Progenitor cell of endocrine pancreas (in vitro differentiated cells): ENCODE measurements at regions not wholly inside any gene's neighbourhood (a gene's known extent, or its start where the extent isn't known, plus 50 kb on each side); places are given as distances from the start of the nearest gene placed in this dataset.

Source experiments
- DNase-seq: peaks from one replicate; pipeline ENCODE4 v3.0.0; 2021; ENCODE audit warnings: low spot score; ENCODE audit not compliant: unreplicated experiment
- H3K27ac Mint-ChIP-seq: 2 replicates; pipeline ENCODE4 v1.8.0; 2021; ENCODE audit warnings: mild to moderate bottlenecking, moderate library complexity, mixed read lengths
- H3K27me3 Mint-ChIP-seq: 2 replicates; pipeline ENCODE4 v1.8.0; 2021; ENCODE audit warnings: mixed read lengths
- H3K36me3 Mint-ChIP-seq: 2 replicates; pipeline ENCODE4 v1.8.0; 2022; ENCODE audit warnings: mixed read lengths; ENCODE audit not compliant: insufficient read depth
- H3K4me1 Mint-ChIP-seq: 2 replicates; pipeline ENCODE4 v1.8.0; 2021; ENCODE audit warnings: low read depth, mixed read lengths
- H3K4me3 Mint-ChIP-seq: 2 replicates; pipeline ENCODE4 v1.8.0; 2021; ENCODE audit warnings: low read depth, mild to moderate bottlenecking, moderate library complexity, mixed read lengths
- H3K9me3 Mint-ChIP-seq: 2 replicates; pipeline ENCODE4 v1.8.0; 2021; ENCODE audit warnings: low read depth, mixed read lengths
- TF ChIP-seq, protein P1 (sequence below): fragments of 200-600 bp; sonication (generic); IDR thresholded peaks from one replicate; pipeline ENCODE4 v1.5.0; 2021; ENCODE audit warnings: antibody characterized with exemption, mild to moderate bottlenecking; ENCODE audit not compliant: unreplicated experiment

GRCh38 chr2:82412021-82412420, 2047.1 kb downstream of the SUCLG1 start:
- Mint-ChIP-seq H3K9me3 (peaks cover 3% of the 10 kb centered on the region), H3K27ac (no peak overlapping the region), H3K27me3 (no peaks in the 10 kb centered on the region), H3K4me3 (no peak overlapping the region), H3K4me1 (no peaks in the 10 kb centered on the region), H3K36me3 (no peaks in the 10 kb centered on the region)
- DNase-seq: no peak
- TF ChIP-seq, protein P1, sequence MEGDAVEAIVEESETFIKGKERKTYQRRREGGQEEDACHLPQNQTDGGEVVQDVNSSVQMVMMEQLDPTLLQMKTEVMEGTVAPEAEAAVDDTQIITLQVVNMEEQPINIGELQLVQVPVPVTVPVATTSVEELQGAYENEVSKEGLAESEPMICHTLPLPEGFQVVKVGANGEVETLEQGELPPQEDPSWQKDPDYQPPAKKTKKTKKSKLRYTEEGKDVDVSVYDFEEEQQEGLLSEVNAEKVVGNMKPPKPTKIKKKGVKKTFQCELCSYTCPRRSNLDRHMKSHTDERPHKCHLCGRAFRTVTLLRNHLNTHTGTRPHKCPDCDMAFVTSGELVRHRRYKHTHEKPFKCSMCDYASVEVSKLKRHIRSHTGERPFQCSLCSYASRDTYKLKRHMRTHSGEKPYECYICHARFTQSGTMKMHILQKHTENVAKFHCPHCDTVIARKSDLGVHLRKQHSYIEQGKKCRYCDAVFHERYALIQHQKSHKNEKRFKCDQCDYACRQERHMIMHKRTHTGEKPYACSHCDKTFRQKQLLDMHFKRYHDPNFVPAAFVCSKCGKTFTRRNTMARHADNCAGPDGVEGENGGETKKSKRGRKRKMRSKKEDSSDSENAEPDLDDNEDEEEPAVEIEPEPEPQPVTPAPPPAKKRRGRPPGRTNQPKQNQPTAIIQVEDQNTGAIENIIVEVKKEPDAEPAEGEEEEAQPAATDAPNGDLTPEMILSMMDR: no peak

DNA sequence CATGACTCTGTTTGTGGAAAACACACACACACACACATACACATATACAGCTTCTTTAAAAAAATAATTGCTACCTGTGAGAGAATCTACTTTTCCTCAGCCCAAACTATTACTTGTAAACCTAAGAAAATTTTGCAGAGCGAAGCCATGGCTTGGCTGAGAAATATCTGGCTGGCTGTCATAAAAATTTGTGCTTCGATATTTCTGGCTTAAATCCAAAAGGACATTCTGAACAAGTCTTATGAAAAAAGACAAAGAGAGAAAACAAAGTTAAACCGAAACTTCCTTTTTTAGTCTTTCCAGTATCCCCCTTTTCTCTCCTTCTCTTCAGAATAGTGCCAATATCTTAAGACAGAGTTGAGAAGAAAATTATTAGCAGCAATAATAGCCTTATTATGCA, 2048.0 kb downstream of the SUCLG1 start:
- TF ChIP-seq, protein P1: no peak
- H3K36me3 Mint-ChIP-seq: no peaks in the 10 kb centered on the region
- H3K27ac Mint-ChIP-seq: no peak overlapping the region
- H3K4me3 Mint-ChIP-seq: no peak overlapping the region
- H3K27me3 Mint-ChIP-seq: no peaks in the 10 kb centered on the region
- H3K9me3 Mint-ChIP-seq: peaks cover 3% of the 10 kb centered on the region
- DNase-seq: no peak
- no peaks in the 10 kb centered on the region for H3K4me1 Mint-ChIP-seq

- Mint-ChIP-seq H3K36me3 (no peaks in the 10 kb centered on the region), H3K27me3 (no peaks in the 10 kb centered on the region), H3K27ac (no peak overlapping the region), H3K4me1 (no peaks in the 10 kb centered on the region), H3K4me3 (no peak overlapping the region), H3K9me3 (no peaks in the 10 kb centered on the region)
- TF ChIP-seq, protein P1: no peak
- DNase-seq: no peak
These were observed 2063.5 kb downstream of the SUCLG1 start for GRCh38 chr2:82395531-82395930.

- DNase-seq: no peak
- Mint-ChIP-seq H3K27ac (no peak overlapping the region), H3K4me1 (no peaks in the 10 kb centered on the region), H3K27me3 (no peaks in the 10 kb centered on the region), H3K9me3 (no peaks in the 10 kb centered on the region), H3K4me3 (no peak overlapping the region), H3K36me3 (no peaks in the 10 kb centered on the region)
- TF ChIP-seq, protein P1: no peak
These were observed 2067.7 kb downstream of the SUCLG1 start for GRCh38 chr2:82391386-82391785.

DNA sequence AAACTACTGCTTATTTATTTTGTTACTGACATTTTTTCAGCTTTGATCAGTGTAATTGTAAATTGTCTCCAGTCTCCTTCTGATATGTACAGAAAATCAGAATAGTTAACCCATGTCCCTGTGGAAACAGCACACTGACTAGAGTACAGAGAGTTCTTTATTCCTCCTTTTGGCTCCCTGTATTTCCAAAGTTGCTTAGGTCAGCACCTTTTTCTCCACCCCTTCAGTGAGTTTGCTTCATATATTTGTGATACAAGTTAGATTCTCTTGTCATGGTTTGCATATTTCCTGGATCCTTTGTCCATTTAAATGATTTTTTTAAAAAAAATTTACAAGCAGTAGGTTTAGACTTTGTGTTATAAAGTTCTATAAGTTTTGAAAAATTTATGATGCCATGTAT, 2051.1 kb upstream of the LRRTM1 start:
- Mint-ChIP-seq H3K4me3 (no peak overlapping the region), H3K36me3 (no peaks in the 10 kb centered on the region), H3K9me3 (peaks cover 7% of the 10 kb centered on the region)

More for the DNA sequence above, 2051.1 kb upstream of the LRRTM1 start:
- Mint-ChIP-seq H3K27me3 (no peaks in the 10 kb centered on the region), H3K27ac (no peak overlapping the region), H3K4me1 (no peaks in the 10 kb centered on the region)
- DNase-seq: no peak
- TF ChIP-seq, protein P1: no peak
